ENCODE measurements at regions not wholly inside any gene's neighbourhood (a gene's known extent, or its start where the extent isn't known, plus 50 kb on each side); places are given as distances from the start of the nearest gene placed in this dataset.

DNA sequence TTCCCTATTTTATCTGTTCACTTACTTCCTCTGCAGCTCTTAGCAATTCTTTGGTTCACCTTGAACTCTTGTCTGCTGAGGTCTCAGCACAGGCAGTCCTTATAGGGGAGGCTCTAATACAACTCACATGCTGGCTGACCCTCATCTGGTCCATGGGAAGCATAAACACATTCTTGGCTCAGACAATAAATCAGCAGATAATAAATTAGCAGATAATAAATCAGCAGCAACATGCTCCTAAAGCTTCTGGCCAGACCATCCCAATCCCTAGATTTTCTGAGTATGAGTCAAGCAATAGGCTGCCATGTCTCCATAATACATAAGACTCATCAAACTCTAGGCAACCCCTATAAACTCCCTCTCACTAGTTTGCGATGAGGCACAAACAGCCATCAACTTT lies 208.6 kb upstream of the STEAP4 start:
- ATAC-seq = no peak
- TF ChIP-seq POLR2A (IDR thresholded peaks at IDR 0.05) = no peak
- TF ChIP-seq, protein P1, sequence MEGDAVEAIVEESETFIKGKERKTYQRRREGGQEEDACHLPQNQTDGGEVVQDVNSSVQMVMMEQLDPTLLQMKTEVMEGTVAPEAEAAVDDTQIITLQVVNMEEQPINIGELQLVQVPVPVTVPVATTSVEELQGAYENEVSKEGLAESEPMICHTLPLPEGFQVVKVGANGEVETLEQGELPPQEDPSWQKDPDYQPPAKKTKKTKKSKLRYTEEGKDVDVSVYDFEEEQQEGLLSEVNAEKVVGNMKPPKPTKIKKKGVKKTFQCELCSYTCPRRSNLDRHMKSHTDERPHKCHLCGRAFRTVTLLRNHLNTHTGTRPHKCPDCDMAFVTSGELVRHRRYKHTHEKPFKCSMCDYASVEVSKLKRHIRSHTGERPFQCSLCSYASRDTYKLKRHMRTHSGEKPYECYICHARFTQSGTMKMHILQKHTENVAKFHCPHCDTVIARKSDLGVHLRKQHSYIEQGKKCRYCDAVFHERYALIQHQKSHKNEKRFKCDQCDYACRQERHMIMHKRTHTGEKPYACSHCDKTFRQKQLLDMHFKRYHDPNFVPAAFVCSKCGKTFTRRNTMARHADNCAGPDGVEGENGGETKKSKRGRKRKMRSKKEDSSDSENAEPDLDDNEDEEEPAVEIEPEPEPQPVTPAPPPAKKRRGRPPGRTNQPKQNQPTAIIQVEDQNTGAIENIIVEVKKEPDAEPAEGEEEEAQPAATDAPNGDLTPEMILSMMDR (IDR thresholded peaks at IDR 0.05) = no peak
- intact Hi-C loops (cut with DNase I) = no loop called here
- Histone ChIP-seq H3K9me3 (peaks cover 0 to 10% (median under 1%) of the 10 kb centered on the region in 12 donors), H3K4me1 (no peaks in the 10 kb centered on the region), H3K27ac (no peak overlapping the region), H3K27me3 (no peaks in the 10 kb centered on the region), H3K4me3 (no peak overlapping the region), H3K36me3 (no peaks in the 10 kb centered on the region)
- 79 to 92% (median 91%) methylated on average over 1 of the region's 1 CpG for WGBS, 4 donors
- DNase-seq = no peak

DNA sequence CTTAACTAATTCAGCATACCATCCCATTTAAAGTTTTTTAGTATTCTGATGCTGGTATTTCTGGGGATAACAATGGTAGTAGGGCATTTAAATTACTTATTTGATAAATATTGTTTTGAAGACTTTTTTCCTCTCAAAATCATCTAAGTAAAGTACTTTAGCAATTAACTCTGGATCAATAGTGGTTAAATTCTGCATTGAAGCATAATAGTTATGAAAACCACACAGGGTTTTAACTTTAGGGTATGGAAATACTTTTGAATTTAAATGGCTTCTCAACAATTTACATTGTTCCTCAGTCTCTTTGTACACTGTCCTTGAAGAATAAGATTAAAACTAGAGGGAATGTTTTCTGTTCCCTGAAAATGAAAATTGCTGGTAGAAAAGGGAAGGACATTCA lies 202.6 kb upstream of the STEAP4 start:
- Histone ChIP-seq H3K4me1 (no peaks in the 10 kb centered on the region), H3K9me3 (peaks cover 0 to 14% (median 2%) of the 10 kb centered on the region in 12 donors), H3K4me3 (no peak overlapping the region), H3K36me3 (no peaks in the 10 kb centered on the region), H3K27me3 (peaks cover 0 to 2% (median 0%) of the 10 kb centered on the region in 9 donors), H3K27ac (no peak overlapping the region)
- ATAC-seq (no peak), DNase-seq (no peak)
- TF ChIP-seq, protein P1 (IDR thresholded peaks at IDR 0.05) = no peak
- no peak for TF ChIP-seq POLR2A (IDR thresholded peaks at IDR 0.05)
- intact Hi-C loops (cut with DNase I) = no loop called here

DNA sequence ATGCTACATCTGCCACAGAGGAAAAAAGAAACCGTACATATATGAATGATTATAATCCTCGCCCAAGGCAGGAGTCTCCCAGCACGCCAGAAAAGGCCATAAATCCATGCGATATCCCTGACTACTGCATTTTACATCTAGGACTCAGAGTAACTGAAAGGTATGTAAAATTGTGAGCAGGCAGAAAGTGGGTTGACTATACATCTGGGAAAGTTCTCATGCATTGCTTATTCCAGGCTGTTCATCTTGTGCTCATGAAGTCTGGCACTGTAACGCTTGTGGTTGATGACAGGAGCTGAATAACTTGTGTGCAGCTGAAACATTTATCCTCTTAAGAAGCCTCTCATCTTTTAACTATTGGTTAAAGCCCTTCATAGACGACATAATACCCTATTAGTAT lies 193.4 kb upstream of the STEAP4 start:
- no peaks in the 10 kb centered on the region for H3K36me3 ChIP-seq
- WGBS, 4 donors = 46 to 51% (median 50%) methylated on average over 6 of the region's 6 CpGs
- H3K9me3 ChIP-seq = peaks cover 0 to 7% (median 0%) of the 10 kb centered on the region in 12 donors
- TF ChIP-seq, protein P1 (IDR thresholded peaks at IDR 0.05) = no peak
- TF ChIP-seq POLR2A (IDR thresholded peaks at IDR 0.05) = no peak
- DNase-seq (no peak), ATAC-seq (no peak)
- H3K4me3 ChIP-seq = no peak overlapping the region
- H3K4me1 ChIP-seq = no peaks in the 10 kb centered on the region
- no peaks in the 10 kb centered on the region for H3K27me3 ChIP-seq
- intact Hi-C loops (cut with DNase I) = no loop called here
- no peak overlapping the region for H3K27ac ChIP-seq

DNA sequence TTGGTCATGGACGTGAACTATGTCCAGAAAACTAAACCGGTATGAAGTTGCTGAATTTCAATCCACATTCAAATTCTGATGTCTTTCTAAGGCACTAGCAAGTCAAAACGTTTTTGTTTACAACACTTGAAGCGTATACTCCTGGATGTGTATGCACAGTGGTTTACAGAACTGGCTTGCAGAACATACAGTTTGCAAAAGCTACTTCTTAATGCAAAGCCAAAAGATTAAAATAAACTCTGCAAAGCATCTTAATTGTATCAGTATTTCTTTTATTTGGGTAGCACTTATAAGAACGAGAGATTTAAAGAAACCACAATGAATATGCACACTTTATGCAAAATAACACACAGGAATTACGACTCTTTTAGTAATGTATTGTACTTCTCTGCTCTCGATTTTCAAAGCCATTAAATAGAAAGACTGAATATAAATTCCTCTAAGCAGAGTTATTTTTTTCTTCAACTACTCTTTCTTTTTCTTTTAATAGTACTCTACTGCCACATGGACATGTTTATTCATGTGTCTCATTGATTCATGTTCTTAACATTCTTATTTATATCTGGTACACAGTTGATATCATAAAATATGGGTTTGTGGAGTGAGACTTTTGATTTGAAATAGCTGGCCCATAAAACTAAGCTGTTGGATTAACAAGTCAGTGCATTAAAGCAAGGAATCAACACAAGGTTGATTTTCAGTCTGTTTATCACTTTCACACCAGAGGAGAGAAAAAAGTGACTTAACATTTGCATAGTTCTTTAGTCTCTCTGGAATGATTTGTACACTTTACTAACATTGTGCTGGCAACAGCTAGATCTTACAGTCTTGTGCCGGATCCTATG lies 189.4 kb upstream of the STEAP4 start:
- no peaks in the 10 kb centered on the region for H3K4me1 ChIP-seq
- no peak for DNase-seq
- no peak for TF ChIP-seq POLR2A (IDR thresholded peaks at IDR 0.05)
- TF ChIP-seq, protein P1 (IDR thresholded peaks at IDR 0.05) = no peak
- no peak overlapping the region for H3K27ac ChIP-seq
- intact Hi-C loops (cut with DNase I) = no loop called here
- 66 to 72% (median 70%) methylated on average over 8 of the region's 8 CpGs for WGBS, 4 donors
- ATAC-seq = no peak
- no peaks in the 10 kb centered on the region for H3K27me3 ChIP-seq
- H3K4me3 ChIP-seq = no peak overlapping the region
- no peaks in the 10 kb centered on the region for H3K36me3 ChIP-seq
- no peaks in the 10 kb centered on the region for H3K9me3 ChIP-seq
